Keratinocyte (primary cell): ENCODE measurements at regions not wholly inside any gene's neighbourhood (a gene's known extent, or its start where the extent isn't known, plus 50 kb on each side); places are given as distances from the start of the nearest gene placed in this dataset.

ENCODE experiments used
- DNase-seq: peaks from one replicate; pipeline ENCODE4 v3.0.0-alpha.2; 2011; ENCODE audit warnings: low read depth, missing footprints, low spot score
- FAIRE-seq: peaks from 2 replicates; lab custom pipeline; 2011; peaks lifted over from hg19 to GRCh38; lab: Jason Lieb, UNC
- H2AFZ ChIP-seq: 2 replicates; pipeline ENCODE4 v1.6.0; 2012; ENCODE audit warnings: low read length, control low read depth, inconsistent platforms; ENCODE audit not compliant: control insufficient read depth
- H3K27ac ChIP-seq: 2 replicates; pipeline ENCODE4 v1.5.1; 2011; ENCODE audit warnings: low read length; ENCODE audit not compliant: control insufficient read depth, insufficient read depth
- H3K27me3 ChIP-seq: 3 replicates; pipeline ENCODE4 v1.6.0; 2011; ENCODE audit warnings: low read length; ENCODE audit not compliant: control insufficient read depth, insufficient read depth; ENCODE audit errors: extremely low read depth
- H3K36me3 ChIP-seq, 2 experiments: 2 replicates in 1 of 2; 3 replicates in 1 of 2; pipeline ENCODE4 v1.5.1; 2011; ENCODE audit warnings: low read length in 2 of 2, mild to moderate bottlenecking in 1 of 2; ENCODE audit not compliant: control insufficient read depth in 2 of 2, insufficient read depth in 2 of 2; ENCODE audit errors: extremely low read depth in 1 of 2
- H3K4me1 ChIP-seq: 3 replicates; pipeline ENCODE4 v1.5.1; 2011; ENCODE audit warnings: low read length; ENCODE audit not compliant: control insufficient read depth, insufficient read depth; ENCODE audit errors: extremely low read depth
- H3K4me2 ChIP-seq: 3 replicates; pipeline ENCODE4 v1.6.0; 2011; ENCODE audit warnings: low read depth, low read length; ENCODE audit not compliant: control insufficient read depth, insufficient read depth; ENCODE audit errors: extremely low read depth
- H3K4me3 ChIP-seq, 3 experiments: fragments of 200-600 bp in 1 of 3; sonication (generic) in 1 of 3; 2 replicates in 2 of 3; 3 replicates in 1 of 3; pipeline ENCODE4 v1.5.1; 2011 to 2016; ENCODE audit warnings: low read length in 3 of 3, mild to moderate bottlenecking in 3 of 3, control low read depth in 2 of 3, inconsistent platforms in 1 of 3, low read depth in 1 of 3, mixed read lengths in 1 of 3, mixed run types in 1 of 3, moderate library complexity in 1 of 3; ENCODE audit not compliant: control insufficient read depth in 2 of 3, insufficient read depth in 2 of 3; ENCODE audit errors: extremely low read depth in 1 of 3
- H3K79me2 ChIP-seq: 2 replicates; pipeline ENCODE4 v1.6.0; 2012; ENCODE audit warnings: low read length; ENCODE audit not compliant: control insufficient read depth, insufficient read depth
- H3K9ac ChIP-seq: 3 replicates; pipeline ENCODE4 v1.6.0; 2011; ENCODE audit warnings: low read length; ENCODE audit not compliant: control insufficient read depth, insufficient read depth; ENCODE audit errors: extremely low read depth
- H3K9me1 ChIP-seq: 3 replicates; pipeline ENCODE4 v1.6.0; 2011; ENCODE audit warnings: low read length; ENCODE audit not compliant: control insufficient read depth, insufficient read depth; ENCODE audit errors: extremely low read depth
- H3K9me3 ChIP-seq: 2 replicates; pipeline ENCODE4 v1.5.1; 2012; ENCODE audit warnings: low read depth, low read length; ENCODE audit not compliant: control insufficient read depth
- H4K20me1 ChIP-seq: 3 replicates; pipeline ENCODE4 v1.6.0; 2011; ENCODE audit warnings: low read length; ENCODE audit not compliant: control insufficient read depth, insufficient read depth; ENCODE audit errors: extremely low read depth
- CTCF ChIP-seq, 3 experiments: IDR thresholded peaks in 1 of 3; conservative IDR thresholded peaks in 1 of 3; optimal IDR thresholded peaks in 1 of 3; 2 replicates in 2 of 3; 3 replicates in 1 of 3; pipeline versions ENCODE3 to v1.5.1; 2011; ENCODE audit warnings: low read length in 3 of 3, mild to moderate bottlenecking in 3 of 3, moderate library complexity in 2 of 3, control low read depth in 1 of 3, inconsistent platforms in 1 of 3; ENCODE audit not compliant: insufficient read depth in 2 of 3; ENCODE audit errors: extremely low read depth in 1 of 3
- EZH2 ChIP-seq: IDR thresholded peaks from one replicate; pipeline ENCODE4 v1.6.1; 2012; ENCODE audit warnings: inconsistent platforms, mild to moderate bottlenecking, low read length, moderate library complexity
- dilution Hi-C: fragments of 300-500 bp; cut with MboI; formaldehyde crosslinking; loops from one replicate; pipeline ENCODE4 v1.7.0; 2020; ENCODE audit warnings: low sequenced_read_pairs; ENCODE audit not compliant: extremely low pct_ligation_motif_present

- DNase-seq = no peak
- Histone ChIP-seq H4K20me1 (no peaks in the 10 kb centered on the region), H3K9me3 (no peaks in the 10 kb centered on the region), H3K9me1 (no peaks in the 10 kb centered on the region), H3K79me2 (no peaks in the 10 kb centered on the region), H2AFZ (no peak overlapping the region), H3K27me3 (no peaks in the 10 kb centered on the region), H3K4me3 (no peak overlapping the region), H3K36me3 (no peaks in the 10 kb centered on the region), H3K4me2 (no peak overlapping the region), H3K27ac (no peak overlapping the region), H3K4me1 (no peaks in the 10 kb centered on the region), H3K9ac (no peak overlapping the region)
- peak; percentile 17 for FAIRE-seq
- TF ChIP-seq EZH2 = no peak
- TF ChIP-seq CTCF (optimal IDR thresholded peaks at IDR 0.05 in 1 of 3, IDR thresholded peaks at IDR 0.05 in 1 of 3, conservative IDR thresholded peaks at IDR 0.05 in 1 of 3; ENCODE audit: extremely low read depth in 1 of 3, insufficient read depth in 2 of 3, low read length in 3 of 3) = no peak
- dilution Hi-C loops = no loop called here
Measured at GRCh38 chr2:195413944-195414343, 243.1 kb upstream of the SLC39A10 start.

- H3K27ac ChIP-seq = no peak overlapping the region
- H3K79me2 ChIP-seq = no peaks in the 10 kb centered on the region
- no peak overlapping the region for H2AFZ ChIP-seq
- no peaks in the 10 kb centered on the region for H3K9me3 ChIP-seq
- no peaks in the 10 kb centered on the region for H3K9me1 ChIP-seq
- no peaks in the 10 kb centered on the region for H3K36me3 ChIP-seq
- no peaks in the 10 kb centered on the region for H3K4me1 ChIP-seq
- H3K9ac ChIP-seq = no peak overlapping the region
- dilution Hi-C loops = no loop called here
- no peaks in the 10 kb centered on the region for H4K20me1 ChIP-seq
- DNase-seq = no peak
- H3K4me3 ChIP-seq = no peak overlapping the region
- FAIRE-seq = no peak
- H3K4me2 ChIP-seq = no peak overlapping the region
- no peaks in the 10 kb centered on the region for H3K27me3 ChIP-seq
- TF ChIP-seq CTCF (optimal IDR thresholded peaks at IDR 0.05 in 1 of 3, IDR thresholded peaks at IDR 0.05 in 1 of 3, conservative IDR thresholded peaks at IDR 0.05 in 1 of 3; ENCODE audit: extremely low read depth in 1 of 3, insufficient read depth in 2 of 3, low read length in 3 of 3) (no peak), EZH2 (no peak)
Measured at GRCh38 chr2:195413422-195413821, 243.6 kb upstream of the SLC39A10 start.
